ENCODE measurements at regions not wholly inside any gene's neighbourhood (a gene's known extent, or its start where the extent isn't known, plus 50 kb on each side); places are given as distances from the start of the nearest gene placed in this dataset.

DNA sequence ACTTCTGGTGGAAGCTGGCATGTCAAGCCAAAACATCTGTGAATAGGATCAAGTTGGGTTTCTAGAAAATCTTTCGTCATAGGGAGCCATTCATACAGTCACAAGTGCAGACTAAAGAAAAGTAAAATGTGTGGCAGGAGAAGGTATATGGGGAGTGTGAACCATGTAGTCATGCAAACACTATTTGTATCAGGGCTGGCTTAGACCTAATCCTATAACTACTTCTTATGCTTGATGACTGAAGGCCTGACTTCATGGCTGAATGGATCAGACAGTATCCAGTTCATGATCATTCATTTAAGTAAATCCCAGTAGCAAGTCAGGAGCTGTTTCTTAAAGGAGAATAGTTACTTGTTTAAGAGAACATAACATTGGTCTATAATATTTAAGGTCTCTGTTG lies 63.8 kb upstream of the DAPK1 start:
- Histone ChIP-seq H3K36me3 (ENCODE audit: control insufficient read depth in 1 of 2, insufficient read depth in 2 of 2, low read length in 2 of 2) (no peaks in the 10 kb centered on the region), H3K27ac (ENCODE audit: low read depth, low read length) (no peak overlapping the region), H3K27me3 (ENCODE audit: insufficient read depth, low read length) (no peaks in the 10 kb centered on the region), H2AFZ (ENCODE audit: low read depth, low read length, poor library complexity, severe bottlenecking) (no peak overlapping the region), H3K9me3 (ENCODE audit: control insufficient read depth in 1 of 2, insufficient read depth in 1 of 2, low read depth in 1 of 2, low read length in 2 of 2) (no peaks in the 10 kb centered on the region), H4K20me1 (ENCODE audit: insufficient read depth) (no peaks in the 10 kb centered on the region), H3K9me2 (ENCODE audit: insufficient read depth) (no peaks in the 10 kb centered on the region), H3K4me1 (ENCODE audit: control insufficient read depth in 1 of 2, insufficient read depth in 2 of 2, low read length in 2 of 2) (no peaks in the 10 kb centered on the region), H3K4me2 (ENCODE audit: low read length) (no peak overlapping the region), H3K9ac (ENCODE audit: low read length) (no peak overlapping the region), H3K4me3 (replicated peaks in 1 of 2; ENCODE audit: low read depth in 1 of 2, low read length in 2 of 2) (no peak overlapping the region), H3K79me2 (ENCODE audit: insufficient read depth, low read length) (no peaks in the 10 kb centered on the region)
- CTCF ChIA-PET = no interaction called here
- intact Hi-C loops (cut with micrococcal nuclease) = no loop called here
- RAD21 ChIA-PET (ENCODE audit: low non-redundant PET in 1 of 2, low total read pairs in 2 of 2, uncharacterized antibody in 2 of 2, unreplicated experiment in 2 of 2) = no interaction called here
- no peak for ATAC-seq
- no peak for TF ChIP-seq SIN3A (IDR thresholded peaks at IDR 0.05; ENCODE audit: low read depth)
- no peak for TF ChIP-seq ELF1 (IDR thresholded peaks at IDR 0.05; ENCODE audit: borderline replicate concordance, low read depth)
- TF ChIP-seq JUND (IDR thresholded peaks at IDR 0.05) = no peak
- TF ChIP-seq MAX (IDR thresholded peaks at IDR 0.05) = no peak
- TF ChIP-seq POLR2A (IDR thresholded peaks at IDR 0.05; ENCODE audit: borderline replicate concordance, extremely low read depth, insufficient read depth, insufficient read length) = no peak
- no peak for TF ChIP-seq SP1 (IDR thresholded peaks at IDR 0.05; ENCODE audit: low read depth)
- TF ChIP-seq CBX3 (IDR thresholded peaks at IDR 0.05; ENCODE audit: low read depth) = no peak
- TF ChIP-seq ZNF274 (IDR thresholded peaks at IDR 0.05; ENCODE audit: low read depth, low read length) = no peak
- no peak for TF ChIP-seq SRF (IDR thresholded peaks at IDR 0.05; ENCODE audit: low read depth)
- POLR2A ChIA-PET = no interaction called here
- DNase-seq (ENCODE audit: low read depth, low spot score) = no peak
- BruUV-seq (replicated peaks) = no TSS peak

DNA sequence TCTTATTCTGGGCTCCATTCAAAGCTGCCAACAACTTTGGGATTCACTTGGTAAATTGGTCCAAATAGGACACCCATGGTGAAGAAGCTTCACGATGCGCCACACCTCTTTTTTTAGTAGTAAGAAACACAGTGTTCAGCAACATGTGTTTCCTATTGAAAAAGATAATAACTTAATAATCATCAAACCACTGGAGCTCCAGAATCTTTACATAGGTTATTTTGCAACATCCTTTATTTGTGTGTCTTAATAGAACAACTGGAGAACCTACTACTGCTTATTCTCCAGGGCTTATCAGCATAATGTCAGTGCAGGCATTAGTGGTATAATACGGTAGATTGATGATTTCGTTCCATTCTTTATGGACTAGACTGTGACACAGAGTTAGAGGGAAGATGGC lies 63.3 kb upstream of the DAPK1 start:
- POLR2A ChIA-PET = no interaction called here
- no peak for ATAC-seq
- no TSS peak for BruUV-seq (replicated peaks)

More for the DNA sequence above, 63.3 kb upstream of the DAPK1 start:
- Histone ChIP-seq H3K4me3 (replicated peaks in 1 of 2; ENCODE audit: low read depth in 1 of 2, low read length in 2 of 2) (no peak overlapping the region), H3K4me1 (ENCODE audit: control insufficient read depth in 1 of 2, insufficient read depth in 2 of 2, low read length in 2 of 2) (no peaks in the 10 kb centered on the region), H4K20me1 (ENCODE audit: insufficient read depth) (no peaks in the 10 kb centered on the region), H3K36me3 (ENCODE audit: control insufficient read depth in 1 of 2, insufficient read depth in 2 of 2, low read length in 2 of 2) (no peaks in the 10 kb centered on the region), H3K4me2 (ENCODE audit: low read length) (no peak overlapping the region), H3K27me3 (ENCODE audit: insufficient read depth, low read length) (no peaks in the 10 kb centered on the region), H3K27ac (ENCODE audit: low read depth, low read length) (no peak overlapping the region), H3K9me2 (ENCODE audit: insufficient read depth) (no peaks in the 10 kb centered on the region), H2AFZ (ENCODE audit: low read depth, low read length, poor library complexity, severe bottlenecking) (no peak overlapping the region), H3K79me2 (ENCODE audit: insufficient read depth, low read length) (no peaks in the 10 kb centered on the region), H3K9me3 (ENCODE audit: control insufficient read depth in 1 of 2, insufficient read depth in 1 of 2, low read depth in 1 of 2, low read length in 2 of 2) (no peaks in the 10 kb centered on the region), H3K9ac (ENCODE audit: low read length) (no peak overlapping the region)
- no peak for DNase-seq (ENCODE audit: low read depth, low spot score)
- intact Hi-C loops (cut with micrococcal nuclease) = no loop called here
- ChIA-PET RAD21 (ENCODE audit: low non-redundant PET in 1 of 2, low total read pairs in 2 of 2, uncharacterized antibody in 2 of 2, unreplicated experiment in 2 of 2) (no interaction called here), CTCF (no interaction called here)
- TF ChIP-seq ZBTB33 (IDR thresholded peaks at IDR 0.05; ENCODE audit: extremely low read depth, insufficient replicate concordance, low read length) (no peak), MAX (IDR thresholded peaks at IDR 0.05) (no peak), CTCF (IDR thresholded peaks at IDR 0.05 in 2 of 3, conservative IDR thresholded peaks at IDR 0.05 in 1 of 3; ENCODE audit: borderline replicate concordance in 1 of 3, insufficient read depth in 1 of 3, low read depth in 2 of 3, low read length in 2 of 3) (no peak), CBX3 (IDR thresholded peaks at IDR 0.05; ENCODE audit: low read depth) (no peak), ELF1 (IDR thresholded peaks at IDR 0.05; ENCODE audit: borderline replicate concordance, low read depth) (no peak), SIN3A (IDR thresholded peaks at IDR 0.05; ENCODE audit: low read depth) (no peak), FOSL1 (IDR thresholded peaks at IDR 0.05; ENCODE audit: low read depth) (no peak), POLR2A (IDR thresholded peaks at IDR 0.05; ENCODE audit: borderline replicate concordance, extremely low read depth, insufficient read depth, insufficient read length) (no peak), EZH2phosphoT487 (IDR thresholded peaks at IDR 0.05; ENCODE audit: borderline replicate concordance) (no peak), ATF3 (IDR thresholded peaks at IDR 0.05) (no peak), CEBPB (IDR thresholded peaks at IDR 0.05; ENCODE audit: low read depth) (no peak)

Measured in HCT116 (cell line).